PC-3 (cell line): ENCODE measurements at regions not wholly inside any gene's neighbourhood (a gene's known extent, or its start where the extent isn't known, plus 50 kb on each side); places are given as distances from the start of the nearest gene placed in this dataset.

Experiments
- EZH2phosphoT487 ChIP-seq: fragments of 300-600 bp; sonication (generic); IDR thresholded peaks from 2 replicates; pipeline ENCODE4 v1.6.1; 2018; ENCODE audit warnings: mild to moderate bottlenecking, antibody characterized with exemption, low read length, borderline replicate concordance
- TF ChIP-seq, protein P1 (sequence below): fragments of 300-600 bp; sonication (generic); conservative IDR thresholded peaks from 2 replicates; pipeline ENCODE4 v1.5.1; 2017; ENCODE audit warnings: antibody characterized with exemption, low read depth, mild to moderate bottlenecking, low read length

- TF ChIP-seq, protein P1, sequence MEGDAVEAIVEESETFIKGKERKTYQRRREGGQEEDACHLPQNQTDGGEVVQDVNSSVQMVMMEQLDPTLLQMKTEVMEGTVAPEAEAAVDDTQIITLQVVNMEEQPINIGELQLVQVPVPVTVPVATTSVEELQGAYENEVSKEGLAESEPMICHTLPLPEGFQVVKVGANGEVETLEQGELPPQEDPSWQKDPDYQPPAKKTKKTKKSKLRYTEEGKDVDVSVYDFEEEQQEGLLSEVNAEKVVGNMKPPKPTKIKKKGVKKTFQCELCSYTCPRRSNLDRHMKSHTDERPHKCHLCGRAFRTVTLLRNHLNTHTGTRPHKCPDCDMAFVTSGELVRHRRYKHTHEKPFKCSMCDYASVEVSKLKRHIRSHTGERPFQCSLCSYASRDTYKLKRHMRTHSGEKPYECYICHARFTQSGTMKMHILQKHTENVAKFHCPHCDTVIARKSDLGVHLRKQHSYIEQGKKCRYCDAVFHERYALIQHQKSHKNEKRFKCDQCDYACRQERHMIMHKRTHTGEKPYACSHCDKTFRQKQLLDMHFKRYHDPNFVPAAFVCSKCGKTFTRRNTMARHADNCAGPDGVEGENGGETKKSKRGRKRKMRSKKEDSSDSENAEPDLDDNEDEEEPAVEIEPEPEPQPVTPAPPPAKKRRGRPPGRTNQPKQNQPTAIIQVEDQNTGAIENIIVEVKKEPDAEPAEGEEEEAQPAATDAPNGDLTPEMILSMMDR, result no peak
- TF ChIP-seq EZH2phosphoT487, result no peak
These were observed 411.8 kb upstream of the CDH6 start for GRCh38 chr5:30781643-30782042.
